CD4-positive, alpha-beta T cell treated with Interleukin-4 for 1 hour (primary cell): ENCODE measurements at regions not wholly inside any gene's neighbourhood (a gene's known extent, or its start where the extent isn't known, plus 50 kb on each side); places are given as distances from the start of the nearest gene placed in this dataset.

Experiments
- DNase-seq, 2 donors: peaks; one replicate each; pipeline ENCODE4 v3.0.0-alpha.2; 2020 to 2022

DNA sequence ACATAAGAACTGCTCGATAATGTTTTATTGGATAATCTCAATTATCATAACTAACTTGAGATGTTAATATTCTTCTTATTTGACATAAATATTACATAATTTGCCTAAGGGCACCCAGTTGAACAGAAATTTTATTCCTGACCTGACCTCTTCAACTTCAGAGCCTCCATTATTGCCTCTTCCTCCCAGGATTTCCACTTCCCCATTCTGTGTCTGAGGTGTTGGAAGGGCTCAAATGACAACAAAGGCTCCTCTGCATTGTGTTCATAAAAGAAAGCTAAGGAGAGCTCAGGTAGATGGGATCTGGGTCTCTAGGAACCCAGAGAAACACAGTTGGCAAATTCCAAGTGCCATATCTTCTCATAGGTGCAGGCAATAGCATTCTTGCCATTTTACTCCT is 61.2 kb upstream of the ARHGAP20 start:
- DNase-seq, result no peak

DNA sequence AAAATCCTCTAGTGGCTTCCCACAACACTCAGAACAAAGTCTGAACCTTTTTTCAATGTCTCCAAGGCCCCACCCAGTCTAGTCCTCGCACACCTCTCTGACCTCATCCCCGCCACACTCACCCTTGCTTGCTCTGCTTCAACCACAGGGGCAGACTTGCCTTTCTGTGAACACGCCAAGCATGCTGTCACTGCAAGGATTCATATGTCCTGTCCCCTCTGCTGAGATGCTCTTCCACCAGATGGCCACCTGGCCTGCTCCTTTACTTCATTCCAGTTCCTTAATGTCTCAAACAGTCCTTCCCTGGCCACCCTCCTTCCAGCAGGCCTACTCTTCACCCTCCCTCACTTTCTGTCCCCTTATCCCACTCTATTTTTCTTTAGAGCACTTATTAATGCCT is 60.6 kb upstream of the ARHGAP20 start:
- no peak for DNase-seq

- no peak for DNase-seq
Measured at GRCh38 chr11:110766316-110766715, 54.1 kb upstream of the ARHGAP20 start.

DNA sequence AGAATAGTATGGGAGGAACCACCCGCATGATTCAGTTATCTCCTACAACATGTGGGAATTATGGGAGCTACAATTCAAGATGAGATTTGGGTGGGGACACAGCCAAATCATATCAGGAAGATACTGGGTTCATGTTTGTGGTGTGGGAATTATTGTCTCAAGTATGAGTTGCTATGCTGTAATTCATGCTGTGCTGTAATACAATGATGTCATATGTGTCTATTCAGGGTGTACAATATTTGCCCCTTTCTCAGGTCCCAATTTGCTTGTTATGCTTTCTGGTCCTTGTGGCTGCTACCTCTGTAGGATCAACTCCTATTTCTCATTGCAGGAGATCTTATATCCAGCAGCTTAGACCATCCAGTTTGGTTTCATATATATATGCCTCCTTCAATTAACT is 52.2 kb upstream of the ARHGAP20 start:
- no peak for DNase-seq

DNA sequence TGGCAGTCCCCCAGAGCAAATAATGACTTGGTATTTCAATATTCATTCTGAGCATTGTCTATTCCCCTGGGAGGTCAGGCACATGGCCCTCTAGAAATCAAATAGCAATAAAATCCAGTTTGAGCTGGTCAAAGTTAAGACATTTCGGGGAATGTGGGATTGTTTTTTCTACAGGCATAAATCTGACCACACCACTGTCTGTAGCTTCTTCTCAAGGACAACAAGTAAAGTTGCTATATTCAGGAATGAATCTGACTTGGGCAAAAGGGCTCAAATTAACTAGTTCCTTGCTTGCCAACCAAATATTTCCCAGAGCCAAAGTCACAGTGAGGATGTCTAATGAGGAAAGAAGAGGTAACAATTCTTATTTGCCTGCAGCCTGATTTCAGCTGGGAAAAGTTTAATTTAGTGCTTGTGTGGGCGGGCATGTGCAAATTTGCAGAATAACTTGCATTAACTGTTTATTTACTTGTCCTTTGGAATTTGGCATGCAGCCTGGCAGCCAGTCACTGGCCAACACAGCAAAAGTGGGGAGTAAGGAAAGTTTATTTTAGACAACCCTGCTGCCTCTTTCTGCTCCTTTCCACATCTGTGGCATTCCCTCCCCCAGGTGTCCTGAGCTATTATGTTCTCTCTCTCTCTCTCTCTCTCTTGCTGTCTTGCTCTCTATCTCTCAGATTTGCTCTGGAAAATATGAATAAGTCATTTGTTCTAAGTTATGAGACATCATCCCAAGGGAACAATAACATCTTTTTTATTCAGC is 51.2 kb upstream of the ARHGAP20 start:
- DNase-seq, result no peak

GRCh38 chr11:110762590-110762989 is 50.4 kb upstream of the ARHGAP20 start:
- no peak for DNase-seq
